ENCODE measurements at regions not wholly inside any gene's neighbourhood (a gene's known extent, or its start where the extent isn't known, plus 50 kb on each side); places are given as distances from the start of the nearest gene placed in this dataset.
"Not testable (repeated sequence)": the region's sequence is repeated elsewhere in the genome, so short reads cannot be mapped to it uniquely, and the experiment has no call there.

GRCh38 chr6:15744818-15745402 lies 82.1 kb upstream of the DTNBP1 start:
- no peak overlapping the region for H3K4me3 Mint-ChIP-seq
- TF ChIP-seq, protein P1, sequence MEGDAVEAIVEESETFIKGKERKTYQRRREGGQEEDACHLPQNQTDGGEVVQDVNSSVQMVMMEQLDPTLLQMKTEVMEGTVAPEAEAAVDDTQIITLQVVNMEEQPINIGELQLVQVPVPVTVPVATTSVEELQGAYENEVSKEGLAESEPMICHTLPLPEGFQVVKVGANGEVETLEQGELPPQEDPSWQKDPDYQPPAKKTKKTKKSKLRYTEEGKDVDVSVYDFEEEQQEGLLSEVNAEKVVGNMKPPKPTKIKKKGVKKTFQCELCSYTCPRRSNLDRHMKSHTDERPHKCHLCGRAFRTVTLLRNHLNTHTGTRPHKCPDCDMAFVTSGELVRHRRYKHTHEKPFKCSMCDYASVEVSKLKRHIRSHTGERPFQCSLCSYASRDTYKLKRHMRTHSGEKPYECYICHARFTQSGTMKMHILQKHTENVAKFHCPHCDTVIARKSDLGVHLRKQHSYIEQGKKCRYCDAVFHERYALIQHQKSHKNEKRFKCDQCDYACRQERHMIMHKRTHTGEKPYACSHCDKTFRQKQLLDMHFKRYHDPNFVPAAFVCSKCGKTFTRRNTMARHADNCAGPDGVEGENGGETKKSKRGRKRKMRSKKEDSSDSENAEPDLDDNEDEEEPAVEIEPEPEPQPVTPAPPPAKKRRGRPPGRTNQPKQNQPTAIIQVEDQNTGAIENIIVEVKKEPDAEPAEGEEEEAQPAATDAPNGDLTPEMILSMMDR (conservative IDR thresholded peaks at IDR 0.05): peak; percentile 39
- no peaks in the 10 kb centered on the region for H3K9me3 Mint-ChIP-seq
- no peak overlapping the region for H3K27ac Mint-ChIP-seq
- no peak for DNase-seq (ENCODE audit: extremely low spot score, unreplicated experiment)
- peaks cover 7% of the 10 kb centered on the region for H3K4me1 Mint-ChIP-seq (ENCODE audit: unreplicated experiment)
- no peaks in the 10 kb centered on the region for H3K27me3 Mint-ChIP-seq
- H3K36me3 Mint-ChIP-seq: peaks cover 3% of the 10 kb centered on the region

DNA sequence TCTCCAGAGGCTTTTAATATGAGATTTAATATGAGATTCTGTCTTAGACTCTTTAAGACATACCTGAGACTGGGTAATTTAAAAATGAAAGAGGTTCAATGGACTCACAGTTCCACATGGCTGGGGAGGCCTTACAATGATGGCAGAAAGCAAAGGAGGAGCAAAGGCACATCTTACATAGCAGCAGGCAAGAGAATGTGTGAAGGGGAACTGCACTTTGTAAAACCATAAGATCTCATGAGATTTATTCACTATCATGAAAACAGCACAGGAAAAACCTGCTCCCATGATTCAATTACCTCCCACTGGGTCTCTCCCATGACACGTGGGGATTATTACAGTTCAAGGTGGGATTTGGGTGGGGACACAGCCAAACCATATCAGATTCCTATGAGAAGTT lies 79.2 kb upstream of the DTNBP1 start:
- H3K4me3 Mint-ChIP-seq, H3K27me3 Mint-ChIP-seq: not testable (repeated sequence)

GRCh38 chr6:15741405-15741804 lies 78.6 kb upstream of the DTNBP1 start:
- TF ChIP-seq, protein P1 (conservative IDR thresholded peaks at IDR 0.05): no peak
- H3K27ac Mint-ChIP-seq: no peak overlapping the region
- H3K9me3 Mint-ChIP-seq: peaks cover 6% of the 10 kb centered on the region
- peaks cover 3% of the 10 kb centered on the region for H3K36me3 Mint-ChIP-seq
- H3K4me1 Mint-ChIP-seq (ENCODE audit: unreplicated experiment): peaks cover 15% of the 10 kb centered on the region
- H3K4me3 Mint-ChIP-seq: no peak overlapping the region
- no peak for DNase-seq (ENCODE audit: extremely low spot score, unreplicated experiment)
- no peaks in the 10 kb centered on the region for H3K27me3 Mint-ChIP-seq

More for the DNA sequence above, 79.2 kb upstream of the DTNBP1 start:
- H3K27ac Mint-ChIP-seq; H3K9me3 Mint-ChIP-seq; DNase-seq (ENCODE audit: extremely low spot score, unreplicated experiment); H3K36me3 Mint-ChIP-seq: not testable (repeated sequence)
- peaks cover 13% of the 10 kb centered on the region for H3K4me1 Mint-ChIP-seq (ENCODE audit: unreplicated experiment)

DNA sequence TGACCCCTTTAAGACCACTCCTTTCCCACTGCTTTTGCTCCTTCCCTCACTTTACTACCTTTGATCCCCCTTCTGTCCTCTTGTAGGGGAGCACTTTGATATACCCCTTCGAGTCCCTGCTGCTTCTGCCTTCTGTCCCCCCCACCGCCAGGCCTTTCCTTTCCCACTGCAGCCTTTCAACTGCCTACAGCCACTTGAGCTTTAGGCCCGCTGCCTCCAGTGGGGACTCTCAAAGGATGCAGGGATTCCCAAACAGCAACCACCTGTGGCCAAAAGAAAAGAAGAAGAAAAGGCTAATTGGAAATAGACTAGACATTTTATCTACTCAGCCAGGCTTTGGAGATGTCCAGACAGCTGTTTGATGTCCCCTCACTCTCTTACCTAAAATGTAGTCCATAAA lies 77.0 kb upstream of the DTNBP1 start:
- peaks cover 3% of the 10 kb centered on the region for H3K36me3 Mint-ChIP-seq
- peaks cover 6% of the 10 kb centered on the region for H3K9me3 Mint-ChIP-seq
- TF ChIP-seq, protein P1 (conservative IDR thresholded peaks at IDR 0.05): peak; percentile 16
- no peak overlapping the region for H3K4me3 Mint-ChIP-seq
- H3K27ac Mint-ChIP-seq: peak overlapping the region; percentile 3
- H3K4me1 Mint-ChIP-seq (ENCODE audit: unreplicated experiment): peaks cover 24% of the 10 kb centered on the region
- H3K27me3 Mint-ChIP-seq: no peaks in the 10 kb centered on the region
- no peak for DNase-seq (ENCODE audit: extremely low spot score, unreplicated experiment)

- Mint-ChIP-seq H3K4me3 (no peak overlapping the region), H3K27ac (peak overlapping the region; percentile 3), H3K4me1 (ENCODE audit: unreplicated experiment) (peaks cover 27% of the 10 kb centered on the region), H3K27me3 (no peaks in the 10 kb centered on the region), H3K9me3 (peaks cover 6% of the 10 kb centered on the region), H3K36me3 (peaks cover 3% of the 10 kb centered on the region)
- no peak for DNase-seq (ENCODE audit: extremely low spot score, unreplicated experiment)
- TF ChIP-seq, protein P1 (conservative IDR thresholded peaks at IDR 0.05): no peak
These were observed 76.5 kb upstream of the DTNBP1 start for GRCh38 chr6:15739353-15739752.

- H3K4me3 Mint-ChIP-seq; DNase-seq (ENCODE audit: extremely low spot score, unreplicated experiment); H3K9me3 Mint-ChIP-seq; H3K27ac Mint-ChIP-seq; H3K27me3 Mint-ChIP-seq; H3K36me3 Mint-ChIP-seq: not testable (repeated sequence)
- peaks cover 36% of the 10 kb centered on the region for H3K4me1 Mint-ChIP-seq (ENCODE audit: unreplicated experiment)
These were observed 75.4 kb upstream of the DTNBP1 start for GRCh38 chr6:15738195-15738594.

DNA sequence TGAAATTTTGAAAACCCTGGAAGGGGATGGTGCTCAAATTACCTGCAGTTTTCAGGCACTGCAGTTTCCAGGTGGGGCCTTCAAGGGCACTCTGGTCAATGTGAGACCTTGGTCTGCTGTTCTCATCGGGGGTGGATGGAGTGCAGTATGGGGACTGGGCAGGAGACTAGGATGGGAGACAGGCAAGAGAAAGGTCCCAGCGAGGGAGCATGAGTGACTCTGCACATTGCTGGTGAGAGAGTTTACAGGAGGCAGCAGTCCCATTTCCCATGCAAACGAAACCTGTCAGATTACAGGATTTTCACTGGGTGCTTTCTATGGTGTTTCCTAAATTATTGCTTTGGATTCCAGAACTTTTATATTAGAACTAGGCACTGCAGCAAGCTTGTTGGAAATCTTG lies 73.5 kb upstream of the DTNBP1 start:
- Mint-ChIP-seq H3K4me3 (peak overlapping the region; percentile 22), H3K27me3 (no peaks in the 10 kb centered on the region), H3K4me1 (ENCODE audit: unreplicated experiment) (peaks cover 53% of the 10 kb centered on the region), H3K36me3 (no peaks in the 10 kb centered on the region), H3K9me3 (peaks cover 6% of the 10 kb centered on the region), H3K27ac (peak overlapping the region; percentile 47)
- TF ChIP-seq, protein P1 (conservative IDR thresholded peaks at IDR 0.05): no peak
- DNase-seq (ENCODE audit: extremely low spot score, unreplicated experiment): no peak
